ENCODE measurements at regions not wholly inside any gene's neighbourhood (a gene's known extent, or its start where the extent isn't known, plus 50 kb on each side); places are given as distances from the start of the nearest gene placed in this dataset.

DNA sequence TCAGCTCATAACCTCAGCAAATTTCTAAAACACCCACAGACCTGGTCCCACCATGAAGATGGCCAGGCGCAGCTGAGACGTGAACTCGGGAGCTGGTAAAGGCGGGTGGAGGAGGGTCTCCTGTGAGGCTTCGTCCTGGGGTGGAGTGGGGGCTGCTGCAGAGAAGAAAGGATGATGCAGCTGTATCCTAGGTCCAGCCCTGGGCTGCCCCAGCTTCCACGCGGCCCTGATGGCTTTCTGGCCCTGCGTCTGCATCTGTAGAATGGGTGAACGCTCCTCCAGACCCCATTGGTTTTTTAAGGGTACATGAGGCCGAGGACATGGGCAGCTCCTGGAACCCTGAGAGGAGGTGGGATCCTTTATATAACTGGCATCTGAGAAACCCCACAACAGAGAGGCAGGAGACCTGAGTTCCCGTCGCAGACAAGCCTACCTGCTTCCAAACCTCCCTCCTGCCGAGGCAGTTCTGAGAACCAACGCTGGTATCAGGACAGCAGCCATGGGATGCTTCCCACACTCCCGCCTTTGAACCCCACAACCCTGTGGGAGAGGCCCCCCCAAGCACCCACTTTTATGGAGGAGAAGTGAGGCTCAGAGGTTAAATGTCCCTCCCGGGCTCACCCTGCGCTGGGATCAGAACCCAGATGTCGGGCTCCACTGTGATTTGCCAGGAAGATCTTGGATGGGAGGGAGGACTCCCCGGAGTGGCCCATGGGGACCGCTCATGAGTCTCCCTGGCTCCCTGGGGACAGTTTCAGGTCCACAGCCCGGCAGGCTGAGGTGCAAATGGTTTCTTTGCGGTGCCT lies 55.2 kb upstream of the FGF3 start:
- ChIA-PET CTCF (ENCODE audit: low intra/inter-chr PET ratio, low total read pairs) (no interaction called here), POLR2A (no interaction called here)
- DNase-seq (ENCODE audit: low spot score): no peak
- no peaks in the 10 kb centered on the region for H3K4me1 ChIP-seq (ENCODE audit: insufficient read depth, low read length)
- no peak overlapping the region for H3K4me3 ChIP-seq (replicated peaks in 1 of 3; ENCODE audit: insufficient read depth in 1 of 3, low read depth in 2 of 3, low read length in 3 of 3)
- FAIRE-seq: no peak
- no peaks in the 10 kb centered on the region for H3K36me3 ChIP-seq (replicated peaks in 1 of 2; ENCODE audit: control insufficient read depth in 1 of 2, insufficient read depth in 2 of 2, low read length in 2 of 2)
- H3K9me3 ChIP-seq (ENCODE audit: low read length): no peaks in the 10 kb centered on the region
- 38% methylated on average over 5 of the region's 22 CpGs for WGBS (ENCODE audit: low lambda C conversion rate)
- H2AFZ ChIP-seq (ENCODE audit: low read length): no peak overlapping the region
- no TSS peak for BruUV-seq (replicated peaks)
- H3K4me2 ChIP-seq (ENCODE audit: low read depth, low read length): no peak overlapping the region
- H3K79me2 ChIP-seq (ENCODE audit: insufficient read depth, low read length): no peaks in the 10 kb centered on the region
- H3K27ac ChIP-seq (ENCODE audit: extremely low read length, insufficient read depth, low read length): no peak overlapping the region
- H3K27me3 ChIP-seq (ENCODE audit: control insufficient read depth in 1 of 2, insufficient read depth in 2 of 2, low read length in 2 of 2): peaks cover 13 to 30% of the 10 kb centered on the region in 2 experiments; a peak in 4 of 5 replicates
- H3K9ac ChIP-seq (ENCODE audit: insufficient read depth, low read depth, low read length): no peak overlapping the region
- intact Hi-C loops (cut with micrococcal nuclease; ENCODE audit: unreplicated experiment) (no loop called here), in situ Hi-C loops (cut with HindIII; ENCODE audit: extremely low pct_ligation_motif_present, low pct_unique_long_range_greater_than_20kb) (no loop called here)
- 0 out of 2 replicates have a peak, but pooled peaks have one; percentile 22 for TF ChIP-seq EZH2 (conservative IDR thresholded peaks at IDR 0.05; ENCODE audit: low read depth, low read length)
- TF ChIP-seq, protein P1, sequence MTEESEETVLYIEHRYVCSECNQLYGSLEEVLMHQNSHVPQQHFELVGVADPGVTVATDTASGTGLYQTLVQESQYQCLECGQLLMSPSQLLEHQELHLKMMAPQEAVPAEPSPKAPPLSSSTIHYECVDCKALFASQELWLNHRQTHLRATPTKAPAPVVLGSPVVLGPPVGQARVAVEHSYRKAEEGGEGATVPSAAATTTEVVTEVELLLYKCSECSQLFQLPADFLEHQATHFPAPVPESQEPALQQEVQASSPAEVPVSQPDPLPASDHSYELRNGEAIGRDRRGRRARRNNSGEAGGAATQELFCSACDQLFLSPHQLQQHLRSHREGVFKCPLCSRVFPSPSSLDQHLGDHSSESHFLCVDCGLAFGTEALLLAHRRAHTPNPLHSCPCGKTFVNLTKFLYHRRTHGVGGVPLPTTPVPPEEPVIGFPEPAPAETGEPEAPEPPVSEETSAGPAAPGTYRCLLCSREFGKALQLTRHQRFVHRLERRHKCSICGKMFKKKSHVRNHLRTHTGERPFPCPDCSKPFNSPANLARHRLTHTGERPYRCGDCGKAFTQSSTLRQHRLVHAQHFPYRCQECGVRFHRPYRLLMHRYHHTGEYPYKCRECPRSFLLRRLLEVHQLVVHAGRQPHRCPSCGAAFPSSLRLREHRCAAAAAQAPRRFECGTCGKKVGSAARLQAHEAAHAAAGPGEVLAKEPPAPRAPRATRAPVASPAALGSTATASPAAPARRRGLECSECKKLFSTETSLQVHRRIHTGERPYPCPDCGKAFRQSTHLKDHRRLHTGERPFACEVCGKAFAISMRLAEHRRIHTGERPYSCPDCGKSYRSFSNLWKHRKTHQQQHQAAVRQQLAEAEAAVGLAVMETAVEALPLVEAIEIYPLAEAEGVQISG (CRISPR knock-in tag; IDR thresholded peaks at IDR 0.05): no peak
- TF ChIP-seq ATF7 (IDR thresholded peaks at IDR 0.05): no peak
- no peak for TF ChIP-seq ATF7 (CRISPR knock-in tag; IDR thresholded peaks at IDR 0.05)
- no peak for TF ChIP-seq SOX13 (IDR thresholded peaks at IDR 0.05)
- TF ChIP-seq SOX13 (CRISPR knock-in tag; conservative IDR thresholded peaks at IDR 0.05 in 1 of 2, IDR thresholded peaks at IDR 0.05 in 1 of 2): no peak
- TF ChIP-seq GABPA (IDR thresholded peaks at IDR 0.05; ENCODE audit: low read depth, low read length): no peak
- no peak for TF ChIP-seq GABPA (CRISPR knock-in tag; IDR thresholded peaks at IDR 0.05; ENCODE audit: low read depth)
- no peaks in the 10 kb centered on the region for H4K20me1 ChIP-seq (ENCODE audit: insufficient read depth, low read length)
- ATAC-seq: no peak

All from HepG2 (cell line).